Trophoblast cell (in vitro differentiated cells and primary cell): ENCODE measurements at regions not wholly inside any gene's neighbourhood (a gene's known extent, or its start where the extent isn't known, plus 50 kb on each side); places are given as distances from the start of the nearest gene placed in this dataset.

Experiments
- DNase-seq, 2 donors: peaks; one replicate each; pipeline ENCODE4 v3.0.0-alpha.2; 2016
- H2AFZ ChIP-seq: 2 replicates; pipeline ENCODE4 v1.6.1; 2013; ENCODE audit warnings: low read length, moderate library complexity, mild to moderate bottlenecking; ENCODE audit not compliant: insufficient read depth, poor library complexity
- H2AK5ac ChIP-seq: 2 replicates; pipeline ENCODE4 v1.6.1; 2013; ENCODE audit warnings: mild to moderate bottlenecking, low read length
- H2BK120ac ChIP-seq: 2 replicates; pipeline ENCODE4 v1.6.1; 2013; ENCODE audit warnings: low read length, mild to moderate bottlenecking, moderate library complexity; ENCODE audit not compliant: insufficient read depth, poor library complexity
- H2BK12ac ChIP-seq: 2 replicates; pipeline ENCODE4 v1.6.1; 2013; ENCODE audit warnings: mild to moderate bottlenecking, low read length, moderate library complexity
- H2BK5ac ChIP-seq: 2 replicates; pipeline ENCODE4 v1.6.1; 2013; ENCODE audit warnings: low read length, low read depth, moderate library complexity, mild to moderate bottlenecking; ENCODE audit not compliant: poor library complexity
- H3K14ac ChIP-seq: 2 replicates; pipeline ENCODE4 v1.6.1; 2013; ENCODE audit warnings: mild to moderate bottlenecking, low read length
- H3K18ac ChIP-seq: 2 replicates; pipeline ENCODE4 v1.6.1; 2013; ENCODE audit warnings: mild to moderate bottlenecking, low read length
- H3K23ac ChIP-seq: 2 replicates; pipeline ENCODE4 v1.6.1; 2013; ENCODE audit warnings: low read length
- H3K27ac ChIP-seq: 2 replicates; pipeline ENCODE4 v1.5.1; 2013; ENCODE audit warnings: low read depth, mild to moderate bottlenecking, inconsistent platforms, low read length, moderate library complexity
- H3K27me3 ChIP-seq: 2 replicates; pipeline ENCODE4 v1.6.1; 2013; ENCODE audit warnings: inconsistent platforms, mild to moderate bottlenecking, low read length, moderate library complexity; ENCODE audit not compliant: insufficient read depth
- H3K36me3 ChIP-seq, 2 experiments: 1 replicate in 1 of 2; 2 replicates in 1 of 2; pipeline ENCODE4 v1.6.1; 2013; ENCODE audit warnings: low read length in 2 of 2, mild to moderate bottlenecking in 2 of 2, moderate library complexity in 1 of 2; ENCODE audit not compliant: insufficient read depth in 2 of 2, control insufficient read depth in 1 of 2
- H3K4ac ChIP-seq: 2 replicates; pipeline ENCODE4 v1.6.1; 2013; ENCODE audit warnings: low read depth, mild to moderate bottlenecking, low read length, moderate library complexity
- H3K4me1 ChIP-seq, 2 experiments: 1 replicate in 1 of 2; 2 replicates in 1 of 2; pipeline ENCODE4 v1.6.1; 2013; ENCODE audit warnings: low read length in 2 of 2, mild to moderate bottlenecking in 2 of 2, moderate library complexity in 1 of 2; ENCODE audit not compliant: insufficient read depth in 2 of 2, control insufficient read depth in 1 of 2
- H3K4me2 ChIP-seq: 2 replicates; pipeline ENCODE4 v1.6.1; 2013; ENCODE audit warnings: inconsistent platforms, mild to moderate bottlenecking, low read length, moderate library complexity
- H3K4me3 ChIP-seq: 2 replicates; pipeline ENCODE4 v1.5.1; 2013; ENCODE audit warnings: mild to moderate bottlenecking, low read depth, low read length, inconsistent platforms
- H3K79me1 ChIP-seq: one replicate; pipeline ENCODE4 v1.6.1; 2013; ENCODE audit warnings: low read length
- H3K79me2 ChIP-seq: 2 replicates; pipeline ENCODE4 v1.6.1; 2013; ENCODE audit warnings: low read length, mild to moderate bottlenecking; ENCODE audit not compliant: control insufficient read depth, insufficient read depth, poor library complexity
- H3K9ac ChIP-seq: 2 replicates; pipeline ENCODE4 v1.6.1; 2013; ENCODE audit warnings: mild to moderate bottlenecking, low read length
- H3K9me3 ChIP-seq: 2 replicates; pipeline ENCODE4 v1.6.1; 2013; ENCODE audit warnings: low read depth, mild to moderate bottlenecking, control low read depth, inconsistent platforms, low read length; ENCODE audit not compliant: insufficient read depth
- H4K12ac ChIP-seq: 2 replicates; pipeline ENCODE4 v1.6.1; 2013; ENCODE audit warnings: low read depth, mild to moderate bottlenecking, low read length, moderate library complexity
- H4K8ac ChIP-seq: 2 replicates; pipeline ENCODE4 v1.6.1; 2013; ENCODE audit warnings: low read depth, mild to moderate bottlenecking, low read length, moderate library complexity
- H4K91ac ChIP-seq: one replicate; pipeline ENCODE4 v1.6.1; 2013; ENCODE audit warnings: low read depth, mild to moderate bottlenecking, low read length, moderate library complexity
- WGBS: extraction: QIAGEN DNeasy Blood & Tissue Kit; methylation state at CpG from one replicate; pipeline ENCODE4 v1.1.7; 2013; ENCODE audit warnings: missing lambda C conversion rate; ENCODE audit not compliant: insufficient read length, insufficient coverage; ENCODE audit errors: extremely low coverage; 5-methylcytosine and 5-hydroxymethylcytosine counted together

- no peaks in the 10 kb centered on the region for H3K4me1 ChIP-seq
- H3K18ac ChIP-seq, result no peak overlapping the region
- H3K4ac ChIP-seq, result no peak overlapping the region
- H2BK12ac ChIP-seq, result no peak overlapping the region
- H4K8ac ChIP-seq, result no peak overlapping the region
- H2BK120ac ChIP-seq, result no peak overlapping the region
- no peak overlapping the region for H2AK5ac ChIP-seq
- no peak overlapping the region for H3K23ac ChIP-seq
- no peak overlapping the region for H3K4me3 ChIP-seq
- no peak overlapping the region for H4K12ac ChIP-seq
- H3K9ac ChIP-seq, result no peak overlapping the region
- H3K4me2 ChIP-seq, result no peak overlapping the region
- H2AFZ ChIP-seq, result no peak overlapping the region
- H3K27me3 ChIP-seq, result no peaks in the 10 kb centered on the region
- H2BK5ac ChIP-seq, result no peak overlapping the region
- no peaks in the 10 kb centered on the region for H3K79me1 ChIP-seq
- H3K79me2 ChIP-seq, result no peaks in the 10 kb centered on the region
- no peak overlapping the region for H3K14ac ChIP-seq
- H4K91ac ChIP-seq, result no peak overlapping the region
- H3K36me3 ChIP-seq, result no peaks in the 10 kb centered on the region
- WGBS, result no CpG with 5 or more reads among the region's 3 CpGs
- no peak overlapping the region for H3K27ac ChIP-seq
- no peaks in the 10 kb centered on the region for H3K9me3 ChIP-seq
- DNase-seq, result no peak
Observed at GRCh38 chr13:79141082-79141481, 265.0 kb downstream of the RBM26 start.

GRCh38 chr13:79128158-79128557, 277.9 kb downstream of the RBM26 start:
- no CpG with 5 or more reads among the region's 2 CpGs for WGBS
- H2BK120ac ChIP-seq, result no peak overlapping the region

GRCh38 chr13:79126706-79127105, 279.3 kb downstream of the RBM26 start:
- no peaks in the 10 kb centered on the region for H3K27me3 ChIP-seq
- H3K27ac ChIP-seq, result no peak overlapping the region
- H3K79me1 ChIP-seq, result no peaks in the 10 kb centered on the region
- H3K9me3 ChIP-seq, result no peaks in the 10 kb centered on the region
- H4K8ac ChIP-seq, result no peak overlapping the region
- H3K4me2 ChIP-seq, result no peak overlapping the region
- no peak overlapping the region for H2BK120ac ChIP-seq
- no peak overlapping the region for H4K91ac ChIP-seq
- no peak overlapping the region for H3K4ac ChIP-seq
- DNase-seq, result no peak
- no peak overlapping the region for H3K18ac ChIP-seq
- H3K4me1 ChIP-seq, result no peaks in the 10 kb centered on the region
- no peak overlapping the region for H2BK12ac ChIP-seq
- no peak overlapping the region for H2AK5ac ChIP-seq
- H3K23ac ChIP-seq, result no peak overlapping the region
- no peak overlapping the region for H3K9ac ChIP-seq
- no CpG with 5 or more reads among the region's 1 CpG for WGBS
- no peak overlapping the region for H2BK5ac ChIP-seq
- H3K79me2 ChIP-seq, result no peaks in the 10 kb centered on the region
- H4K12ac ChIP-seq, result no peak overlapping the region
- no peak overlapping the region for H2AFZ ChIP-seq
- H3K36me3 ChIP-seq, result no peaks in the 10 kb centered on the region
- H3K4me3 ChIP-seq, result no peak overlapping the region
- H3K14ac ChIP-seq, result no peak overlapping the region

More at GRCh38 chr13:79128158-79128557, 277.9 kb downstream of the RBM26 start:
- Histone ChIP-seq H3K9me3 (no peaks in the 10 kb centered on the region), H3K27me3 (no peaks in the 10 kb centered on the region), H2BK5ac (no peak overlapping the region), H3K4ac (no peak overlapping the region), H3K23ac (no peak overlapping the region), H4K8ac (no peak overlapping the region), H2BK12ac (no peak overlapping the region), H4K12ac (no peak overlapping the region), H3K36me3 (no peaks in the 10 kb centered on the region), H3K79me2 (no peaks in the 10 kb centered on the region), H2AFZ (no peak overlapping the region), H2AK5ac (no peak overlapping the region), H4K91ac (no peak overlapping the region), H3K14ac (no peak overlapping the region), H3K4me2 (no peak overlapping the region), H3K9ac (no peak overlapping the region), H3K4me1 (no peaks in the 10 kb centered on the region), H3K4me3 (no peak overlapping the region), H3K79me1 (no peaks in the 10 kb centered on the region), H3K18ac (no peak overlapping the region), H3K27ac (no peak overlapping the region)
- peak in 1 of 2 donors; percentile 11 for DNase-seq

DNA sequence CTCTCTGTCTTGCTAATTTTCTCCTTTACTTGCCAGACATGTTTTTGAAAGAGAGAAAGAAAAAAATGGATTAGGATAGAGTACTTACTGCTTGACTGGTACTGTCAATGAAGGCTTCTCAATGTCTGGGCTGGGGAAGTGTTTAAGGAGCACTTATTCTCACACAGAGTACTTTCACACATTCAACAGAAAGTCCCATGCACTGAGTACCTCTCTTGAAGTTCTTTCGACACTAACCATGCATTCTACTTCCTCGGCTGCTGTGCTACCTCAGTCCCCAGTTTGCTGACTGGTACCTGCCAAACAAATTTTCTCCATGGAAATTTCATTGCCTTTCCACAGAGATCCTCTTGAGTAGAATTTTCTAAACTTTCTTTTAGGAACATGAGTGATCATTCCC, 281.9 kb downstream of the RBM26 start:
- no peak overlapping the region for H3K14ac ChIP-seq
- H2AK5ac ChIP-seq, result no peak overlapping the region
- H3K18ac ChIP-seq, result no peak overlapping the region
- no peak overlapping the region for H3K27ac ChIP-seq
- H3K23ac ChIP-seq, result no peak overlapping the region
- no peak overlapping the region for H3K4me3 ChIP-seq
- no peak overlapping the region for H3K4me2 ChIP-seq
- no peak overlapping the region for H3K9ac ChIP-seq
- H3K36me3 ChIP-seq, result no peaks in the 10 kb centered on the region
- no peak overlapping the region for H3K4ac ChIP-seq
- no peak overlapping the region for H4K12ac ChIP-seq
- H3K27me3 ChIP-seq, result no peaks in the 10 kb centered on the region
- H3K79me2 ChIP-seq, result no peaks in the 10 kb centered on the region
- no peak overlapping the region for H4K8ac ChIP-seq
- H3K9me3 ChIP-seq, result no peaks in the 10 kb centered on the region
- WGBS, result no CpG with 5 or more reads among the region's 2 CpGs
- no peaks in the 10 kb centered on the region for H3K4me1 ChIP-seq
- H2AFZ ChIP-seq, result no peak overlapping the region
- DNase-seq, result no peak
- H2BK12ac ChIP-seq, result no peak overlapping the region
- H4K91ac ChIP-seq, result no peak overlapping the region
- H2BK120ac ChIP-seq, result no peak overlapping the region
- no peaks in the 10 kb centered on the region for H3K79me1 ChIP-seq
- H2BK5ac ChIP-seq, result no peak overlapping the region
